ENCODE measurements at regions not wholly inside any gene's neighbourhood (a gene's known extent, or its start where the extent isn't known, plus 50 kb on each side); places are given as distances from the start of the nearest gene placed in this dataset.

DNA sequence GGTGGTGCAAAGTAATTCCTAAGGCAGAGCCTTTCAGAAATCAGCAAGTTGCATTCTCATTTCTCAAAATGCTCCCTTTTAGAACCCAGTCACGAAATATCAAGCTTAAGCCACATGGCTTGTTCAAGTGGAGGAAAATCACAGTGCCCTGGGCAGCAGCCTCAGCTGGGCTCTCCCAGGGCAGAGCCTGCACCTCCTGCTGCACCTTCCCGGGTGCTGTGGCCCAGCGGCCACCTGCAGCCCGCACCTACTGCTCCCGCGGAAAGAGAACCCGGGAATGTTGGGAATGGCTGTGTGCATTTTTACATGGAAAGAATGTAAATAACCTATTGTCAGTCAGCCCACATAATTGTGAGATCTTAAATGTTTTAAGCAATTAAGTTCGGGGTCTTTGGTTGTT is 396.5 kb upstream of the VSTM2A start:
- no peaks in the 10 kb centered on the region for H3K4me1 ChIP-seq (ENCODE audit: control insufficient read depth, insufficient read depth, low read length)
- no peaks in the 10 kb centered on the region for H3K27me3 ChIP-seq (ENCODE audit: control insufficient read depth, insufficient read depth, low read length, poor library complexity, severe bottlenecking)
- no peaks in the 10 kb centered on the region for H3K36me3 ChIP-seq (ENCODE audit: control insufficient read depth, insufficient read depth, low read length)
- H3K27ac ChIP-seq (ENCODE audit: insufficient read depth, low read depth, low read length, poor library complexity, severe bottlenecking): no peak overlapping the region
- no peak overlapping the region for H3K4me3 ChIP-seq (ENCODE audit: insufficient read depth, low read depth, low read length)
- no peaks in the 10 kb centered on the region for H3K9me3 ChIP-seq (ENCODE audit: control insufficient read depth, low read length)
- 93% methylated on average over 8 of the region's 8 CpGs for WGBS, 2 experiments

- no peaks in the 10 kb centered on the region for H3K4me1 ChIP-seq (ENCODE audit: control insufficient read depth, insufficient read depth, low read length)
- H3K27ac ChIP-seq (ENCODE audit: insufficient read depth, low read depth, low read length, poor library complexity, severe bottlenecking): no peak overlapping the region
- 91 to 100% methylated on average over 1 to 2 of the region's 2 CpGs for WGBS, 2 experiments
Observed at GRCh38 chr7:54153462-54153861, 388.7 kb upstream of the VSTM2A start.

GRCh38 chr7:54159088-54159487 is 383.1 kb upstream of the VSTM2A start:
- 80 to 90% methylated on average over 1 of the region's 2 CpGs for WGBS, 2 experiments
- Histone ChIP-seq H3K9me3 (ENCODE audit: control insufficient read depth, low read length) (no peaks in the 10 kb centered on the region), H3K4me3 (ENCODE audit: insufficient read depth, low read depth, low read length) (no peak overlapping the region), H3K27ac (ENCODE audit: insufficient read depth, low read depth, low read length, poor library complexity, severe bottlenecking) (no peak overlapping the region), H3K4me1 (ENCODE audit: control insufficient read depth, insufficient read depth, low read length) (no peaks in the 10 kb centered on the region), H3K27me3 (ENCODE audit: control insufficient read depth, insufficient read depth, low read length, poor library complexity, severe bottlenecking) (no peaks in the 10 kb centered on the region), H3K36me3 (ENCODE audit: control insufficient read depth, insufficient read depth, low read length) (no peaks in the 10 kb centered on the region)

More at GRCh38 chr7:54153462-54153861, 388.7 kb upstream of the VSTM2A start:
- H3K36me3 ChIP-seq (ENCODE audit: control insufficient read depth, insufficient read depth, low read length): no peaks in the 10 kb centered on the region
- no peak overlapping the region for H3K4me3 ChIP-seq (ENCODE audit: insufficient read depth, low read depth, low read length)
- H3K27me3 ChIP-seq (ENCODE audit: control insufficient read depth, insufficient read depth, low read length, poor library complexity, severe bottlenecking): no peaks in the 10 kb centered on the region
- H3K9me3 ChIP-seq (ENCODE audit: control insufficient read depth, low read length): no peaks in the 10 kb centered on the region

- no peaks in the 10 kb centered on the region for H3K27me3 ChIP-seq (ENCODE audit: control insufficient read depth, insufficient read depth, low read length, poor library complexity, severe bottlenecking)
- H3K36me3 ChIP-seq (ENCODE audit: control insufficient read depth, insufficient read depth, low read length): no peaks in the 10 kb centered on the region
- 97 to 98% methylated on average over 4 of the region's 4 CpGs for WGBS, 2 experiments
Observed at GRCh38 chr7:54161621-54162020, 380.6 kb upstream of the VSTM2A start.

GRCh38 chr7:54166419-54166818 is 375.8 kb upstream of the VSTM2A start:
- Histone ChIP-seq H3K9me3 (ENCODE audit: control insufficient read depth, low read length) (no peaks in the 10 kb centered on the region), H3K36me3 (ENCODE audit: control insufficient read depth, insufficient read depth, low read length) (no peaks in the 10 kb centered on the region), H3K27me3 (ENCODE audit: control insufficient read depth, insufficient read depth, low read length, poor library complexity, severe bottlenecking) (no peaks in the 10 kb centered on the region), H3K4me1 (ENCODE audit: control insufficient read depth, insufficient read depth, low read length) (no peaks in the 10 kb centered on the region), H3K4me3 (ENCODE audit: insufficient read depth, low read depth, low read length) (no peak overlapping the region), H3K27ac (ENCODE audit: insufficient read depth, low read depth, low read length, poor library complexity, severe bottlenecking) (no peak overlapping the region)
- WGBS, 2 experiments: 67 to 70% methylated on average over 4 of the region's 4 CpGs

More at GRCh38 chr7:54161621-54162020, 380.6 kb upstream of the VSTM2A start:
- no peak overlapping the region for H3K27ac ChIP-seq (ENCODE audit: insufficient read depth, low read depth, low read length, poor library complexity, severe bottlenecking)
- H3K4me3 ChIP-seq (ENCODE audit: insufficient read depth, low read depth, low read length): no peak overlapping the region
- no peaks in the 10 kb centered on the region for H3K9me3 ChIP-seq (ENCODE audit: control insufficient read depth, low read length)
- H3K4me1 ChIP-seq (ENCODE audit: control insufficient read depth, insufficient read depth, low read length): no peaks in the 10 kb centered on the region

GRCh38 chr7:54179321-54180029 is 362.7 kb upstream of the VSTM2A start:
- H3K4me3 ChIP-seq (ENCODE audit: insufficient read depth, low read depth, low read length): no peak overlapping the region
- H3K27ac ChIP-seq (ENCODE audit: insufficient read depth, low read depth, low read length, poor library complexity, severe bottlenecking): no peak overlapping the region
- no peaks in the 10 kb centered on the region for H3K27me3 ChIP-seq (ENCODE audit: control insufficient read depth, insufficient read depth, low read length, poor library complexity, severe bottlenecking)
- H3K9me3 ChIP-seq (ENCODE audit: control insufficient read depth, low read length): no peaks in the 10 kb centered on the region
- 90 to 93% methylated on average over 3 of the region's 3 CpGs for WGBS, 2 experiments
- no peaks in the 10 kb centered on the region for H3K4me1 ChIP-seq (ENCODE audit: control insufficient read depth, insufficient read depth, low read length)
- no peaks in the 10 kb centered on the region for H3K36me3 ChIP-seq (ENCODE audit: control insufficient read depth, insufficient read depth, low read length)

GRCh38 chr7:54180796-54181195 is 361.4 kb upstream of the VSTM2A start:
- WGBS, 2 experiments: 92% methylated on average over 2 of the region's 2 CpGs
- Histone ChIP-seq H3K36me3 (ENCODE audit: control insufficient read depth, insufficient read depth, low read length) (no peaks in the 10 kb centered on the region), H3K9me3 (ENCODE audit: control insufficient read depth, low read length) (no peaks in the 10 kb centered on the region), H3K27ac (ENCODE audit: insufficient read depth, low read depth, low read length, poor library complexity, severe bottlenecking) (no peak overlapping the region), H3K27me3 (ENCODE audit: control insufficient read depth, insufficient read depth, low read length, poor library complexity, severe bottlenecking) (no peaks in the 10 kb centered on the region), H3K4me1 (ENCODE audit: control insufficient read depth, insufficient read depth, low read length) (no peaks in the 10 kb centered on the region), H3K4me3 (ENCODE audit: insufficient read depth, low read depth, low read length) (no peak overlapping the region)

GRCh38 chr7:54183055-54183454 is 359.1 kb upstream of the VSTM2A start:
- H3K4me3 ChIP-seq (ENCODE audit: insufficient read depth, low read depth, low read length): no peak overlapping the region
- no peaks in the 10 kb centered on the region for H3K4me1 ChIP-seq (ENCODE audit: control insufficient read depth, insufficient read depth, low read length)
- 47 to 48% methylated on average over 2 of the region's 2 CpGs for WGBS, 2 experiments
- H3K36me3 ChIP-seq (ENCODE audit: control insufficient read depth, insufficient read depth, low read length): no peaks in the 10 kb centered on the region
- no peaks in the 10 kb centered on the region for H3K9me3 ChIP-seq (ENCODE audit: control insufficient read depth, low read length)
- H3K27ac ChIP-seq (ENCODE audit: insufficient read depth, low read depth, low read length, poor library complexity, severe bottlenecking): no peak overlapping the region
- H3K27me3 ChIP-seq (ENCODE audit: control insufficient read depth, insufficient read depth, low read length, poor library complexity, severe bottlenecking): no peaks in the 10 kb centered on the region

DNA sequence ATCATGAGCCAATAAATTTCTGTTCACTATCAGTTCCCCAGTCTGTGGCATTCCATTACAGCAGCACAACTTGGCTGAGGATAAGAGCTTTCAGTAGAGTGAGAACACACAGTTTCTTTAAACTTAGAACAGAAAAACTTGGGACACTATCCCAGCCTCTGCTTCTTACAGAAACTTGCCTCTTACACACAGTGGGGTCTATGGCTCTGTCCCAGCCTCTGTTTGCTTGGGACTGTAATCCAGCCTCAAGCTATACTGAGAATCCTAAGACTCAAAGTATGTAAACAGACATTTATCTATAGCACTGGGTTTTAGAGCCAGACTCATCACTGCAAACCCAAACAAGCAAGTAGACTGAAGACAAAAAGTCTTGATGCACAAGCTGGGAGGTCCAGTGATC is 355.8 kb upstream of the VSTM2A start:
- Histone ChIP-seq H3K4me3 (ENCODE audit: insufficient read depth, low read depth, low read length) (no peak overlapping the region), H3K36me3 (ENCODE audit: control insufficient read depth, insufficient read depth, low read length) (no peaks in the 10 kb centered on the region), H3K27me3 (ENCODE audit: control insufficient read depth, insufficient read depth, low read length, poor library complexity, severe bottlenecking) (no peaks in the 10 kb centered on the region), H3K9me3 (ENCODE audit: control insufficient read depth, low read length) (no peaks in the 10 kb centered on the region), H3K27ac (ENCODE audit: insufficient read depth, low read depth, low read length, poor library complexity, severe bottlenecking) (no peak overlapping the region), H3K4me1 (ENCODE audit: control insufficient read depth, insufficient read depth, low read length) (no peaks in the 10 kb centered on the region)

DNA sequence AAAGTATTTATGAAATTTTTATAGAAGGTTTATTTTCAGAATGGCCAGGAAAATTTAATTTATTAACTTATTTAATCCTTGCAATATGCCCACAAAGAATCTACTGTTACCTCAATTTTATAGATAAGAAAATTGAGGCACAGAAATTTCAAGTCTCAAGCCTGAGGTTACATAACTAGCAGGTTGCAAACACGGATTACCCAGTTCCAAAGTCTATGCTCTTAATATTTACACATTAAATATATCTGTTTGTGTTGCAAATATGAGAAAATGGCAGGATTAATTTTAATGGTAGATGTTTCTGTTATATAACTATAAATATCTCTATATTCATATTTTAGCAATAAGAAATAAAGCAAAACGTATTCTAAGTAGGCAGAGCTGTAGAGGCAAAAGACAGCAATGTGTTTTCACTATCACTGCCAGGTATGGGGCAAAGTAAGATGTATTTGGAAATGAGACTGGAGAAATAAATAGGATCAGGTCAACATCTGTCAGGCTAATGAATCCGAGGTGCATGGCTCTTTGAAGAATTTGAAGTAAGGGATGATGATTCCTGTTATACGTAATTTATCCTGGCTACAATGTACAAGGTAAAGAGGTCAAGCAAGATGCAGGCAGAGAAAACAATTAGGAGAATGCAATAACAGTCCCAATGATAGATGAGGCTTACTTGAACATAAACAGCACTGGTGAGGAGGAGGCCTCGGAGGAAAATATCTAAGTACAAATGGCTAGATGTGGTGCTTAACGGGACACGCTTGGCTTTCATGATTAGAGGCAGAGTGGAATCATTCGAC is 354.1 kb upstream of the VSTM2A start:
- H3K4me1 ChIP-seq (ENCODE audit: control insufficient read depth, insufficient read depth, low read length): no peaks in the 10 kb centered on the region
- H3K27me3 ChIP-seq (ENCODE audit: control insufficient read depth, insufficient read depth, low read length, poor library complexity, severe bottlenecking): no peaks in the 10 kb centered on the region
- WGBS, 2 experiments: 93 to 94% methylated on average over 7 of the region's 8 CpGs
- no peaks in the 10 kb centered on the region for H3K36me3 ChIP-seq (ENCODE audit: control insufficient read depth, insufficient read depth, low read length)
- H3K27ac ChIP-seq (ENCODE audit: insufficient read depth, low read depth, low read length, poor library complexity, severe bottlenecking): no peak overlapping the region
- no peaks in the 10 kb centered on the region for H3K9me3 ChIP-seq (ENCODE audit: control insufficient read depth, low read length)
- no peak overlapping the region for H3K4me3 ChIP-seq (ENCODE audit: insufficient read depth, low read depth, low read length)

All from ectodermal cell (in vitro differentiated cells).